GM12864 (cell line): ENCODE measurements at regions not wholly inside any gene's neighbourhood (a gene's known extent, or its start where the extent isn't known, plus 50 kb on each side); places are given as distances from the start of the nearest gene placed in this dataset.

ENCODE experiments used
- DNase-seq: peaks from one replicate; pipeline ENCODE4 v3.0.0-alpha.2; 2011; ENCODE audit warnings: low read depth
- H3K4me3 ChIP-seq: 2 replicates; pipeline ENCODE4 v1.5.1; 2011; ENCODE audit warnings: mild to moderate bottlenecking, low read depth, low read length, control low read depth
- TF ChIP-seq, protein P1 (sequence below): IDR thresholded peaks from 2 replicates; pipeline ENCODE4 v1.5.1; 2011; ENCODE audit warnings: low read depth, mild to moderate bottlenecking, moderate library complexity, low read length, control low read depth, inconsistent platforms; ENCODE audit errors: missing control alignments

GRCh38 chr3:181554233-181554765, 157.4 kb upstream of the SOX2 start:
- H3K4me3 ChIP-seq = no peak overlapping the region
- DNase-seq = no peak
- TF ChIP-seq, protein P1, sequence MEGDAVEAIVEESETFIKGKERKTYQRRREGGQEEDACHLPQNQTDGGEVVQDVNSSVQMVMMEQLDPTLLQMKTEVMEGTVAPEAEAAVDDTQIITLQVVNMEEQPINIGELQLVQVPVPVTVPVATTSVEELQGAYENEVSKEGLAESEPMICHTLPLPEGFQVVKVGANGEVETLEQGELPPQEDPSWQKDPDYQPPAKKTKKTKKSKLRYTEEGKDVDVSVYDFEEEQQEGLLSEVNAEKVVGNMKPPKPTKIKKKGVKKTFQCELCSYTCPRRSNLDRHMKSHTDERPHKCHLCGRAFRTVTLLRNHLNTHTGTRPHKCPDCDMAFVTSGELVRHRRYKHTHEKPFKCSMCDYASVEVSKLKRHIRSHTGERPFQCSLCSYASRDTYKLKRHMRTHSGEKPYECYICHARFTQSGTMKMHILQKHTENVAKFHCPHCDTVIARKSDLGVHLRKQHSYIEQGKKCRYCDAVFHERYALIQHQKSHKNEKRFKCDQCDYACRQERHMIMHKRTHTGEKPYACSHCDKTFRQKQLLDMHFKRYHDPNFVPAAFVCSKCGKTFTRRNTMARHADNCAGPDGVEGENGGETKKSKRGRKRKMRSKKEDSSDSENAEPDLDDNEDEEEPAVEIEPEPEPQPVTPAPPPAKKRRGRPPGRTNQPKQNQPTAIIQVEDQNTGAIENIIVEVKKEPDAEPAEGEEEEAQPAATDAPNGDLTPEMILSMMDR = no peak

GRCh38 chr3:181549266-181549665, 162.5 kb upstream of the SOX2 start:
- TF ChIP-seq, protein P1 = no peak
- H3K4me3 ChIP-seq = no peak overlapping the region
- DNase-seq = no peak

DNA sequence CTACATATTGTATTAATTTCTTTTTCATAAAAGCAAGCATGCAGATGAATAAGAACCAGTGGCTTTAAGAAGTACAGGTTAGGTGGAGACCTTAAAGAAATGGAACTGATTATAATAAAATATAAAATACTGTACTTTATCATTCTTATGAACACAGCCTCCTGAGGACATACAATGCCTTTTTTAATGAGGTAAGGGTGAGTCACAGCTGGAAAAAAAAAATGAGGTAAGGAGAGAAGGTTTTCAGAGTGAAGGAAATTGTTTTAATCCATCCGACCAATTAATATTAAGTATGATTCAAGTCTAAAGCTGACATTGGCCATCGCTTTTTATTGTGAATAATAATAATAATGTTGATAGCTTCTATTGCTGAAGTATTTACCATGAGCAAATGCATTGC, 170.3 kb upstream of the SOX2 start:
- TF ChIP-seq, protein P1 = no peak
- no peak for DNase-seq
- no peak overlapping the region for H3K4me3 ChIP-seq

GRCh38 chr3:181534781-181535221, 176.9 kb upstream of the SOX2 start:
- TF ChIP-seq, protein P1 = no peak
- no peak overlapping the region for H3K4me3 ChIP-seq
- DNase-seq = no peak

- DNase-seq = no peak
- no peak overlapping the region for H3K4me3 ChIP-seq
- TF ChIP-seq, protein P1 = no peak
These were observed 177.9 kb upstream of the SOX2 start for GRCh38 chr3:181533811-181534210.

GRCh38 chr3:181530584-181530983, 181.1 kb upstream of the SOX2 start:
- DNase-seq = no peak
- TF ChIP-seq, protein P1 = no peak
- H3K4me3 ChIP-seq = no peak overlapping the region

DNA sequence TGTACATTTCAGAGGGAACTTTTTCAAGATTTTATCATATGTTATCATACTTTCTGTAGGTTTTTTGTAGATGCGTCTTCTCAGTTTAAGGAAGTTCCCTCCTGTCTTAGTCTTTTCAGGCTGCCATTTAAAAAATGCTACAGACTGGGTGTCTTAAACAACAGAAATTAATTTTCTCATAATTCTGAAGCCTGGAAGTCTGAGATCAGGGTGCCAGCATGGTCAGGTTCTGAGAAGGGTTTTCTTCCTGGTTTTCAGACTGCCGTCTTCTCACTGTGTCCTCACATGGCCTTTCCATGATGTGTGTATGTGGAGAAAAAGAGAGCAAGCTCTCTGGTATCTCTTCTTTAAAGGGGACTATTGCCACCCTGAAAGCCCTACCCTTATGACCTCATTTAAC, 189.9 kb upstream of the SOX2 start:
- TF ChIP-seq, protein P1 = no peak
- no peak for DNase-seq
- H3K4me3 ChIP-seq = no peak overlapping the region
